HEK293 (cell line): ENCODE measurements at regions not wholly inside any gene's neighbourhood (a gene's known extent, or its start where the extent isn't known, plus 50 kb on each side); places are given as distances from the start of the nearest gene placed in this dataset.

Experiments
- CTCF ChIA-PET: fragments of 350-600 bp; formaldehyde crosslinking; extraction: SDS; loops from one replicate; lab custom pipeline; 2021; ENCODE audit warnings: antibody characterized with exemption; lab: Yijun Ruan, JAX
- POLR2A ChIA-PET: fragments of 300-600 bp; formaldehyde crosslinking; extraction: SDS; loops from one replicate; lab custom pipeline; 2020; ENCODE audit warnings: antibody characterized with exemption, inconsistent platforms; lab: Yijun Ruan, JAX
- H3K27ac ChIP-seq: fragments of 200-500 bp; sonication (Bioruptor generic); 2 replicates; pipeline ENCODE4 v1.5.1; 2014; ENCODE audit warnings: low read depth, low read length, control low read depth, inconsistent platforms; ENCODE audit errors: extremely low read depth
- H3K36me3 ChIP-seq, 2 experiments: fragments of 200-500 bp in 1 of 2; sonication (Bioruptor generic) in 1 of 2; 1 replicate in 1 of 2; 2 replicates in 1 of 2; pipeline ENCODE4 v1.5.1; 2014 to 2017; ENCODE audit warnings: inconsistent platforms in 2 of 2, low read length in 2 of 2; ENCODE audit not compliant: control insufficient read depth in 2 of 2, insufficient read depth in 1 of 2
- H3K4me1 ChIP-seq: fragments of 200-500 bp; sonication (Bioruptor generic); 2 replicates; pipeline ENCODE4 v1.5.1; 2014; ENCODE audit warnings: mild to moderate bottlenecking, low read length, inconsistent platforms; ENCODE audit not compliant: control insufficient read depth, insufficient read depth
- H3K4me3 ChIP-seq: 2 replicates; pipeline ENCODE4 v1.5.1; 2011; ENCODE audit warnings: low read depth, mild to moderate bottlenecking, control low read depth, low read length, moderate library complexity
- H3K9me3 ChIP-seq: fragments of 200-500 bp; sonication (Bioruptor generic); 2 replicates; pipeline ENCODE4 v1.5.1; 2014; ENCODE audit warnings: low read depth, low read length, inconsistent platforms; ENCODE audit not compliant: control insufficient read depth, insufficient read depth
- HOXA7 ChIP-seq: sonication (generic); formaldehyde crosslinking; IDR thresholded peaks from 2 replicates; pipeline ENCODE4 v1.8.1; 2022; ENCODE audit warnings: missing genetic modification reagents, borderline replicate concordance
- KLF10 ChIP-seq: fragments of 450-650 bp; IDR thresholded peaks from 2 replicates; pipeline ENCODE4 v1.5.1; 2018; ENCODE audit warnings: missing biosample characterization, mild to moderate bottlenecking, missing genetic modification characterization
- KLF16 ChIP-seq: fragments of 450-650 bp; formaldehyde crosslinking; IDR thresholded peaks from 2 replicates; pipeline ENCODE4 v1.5.1; 2017; ENCODE audit warnings: missing biosample characterization, missing genetic modification characterization
- MEIS1 ChIP-seq: sonication (generic); formaldehyde crosslinking; IDR thresholded peaks from 2 replicates; pipeline ENCODE4 v1.8.1; 2022; ENCODE audit warnings: missing genetic modification reagents, mild to moderate bottlenecking, borderline replicate concordance
- PBX3 ChIP-seq: sonication (generic); formaldehyde crosslinking; IDR thresholded peaks from 2 replicates; pipeline ENCODE4 v1.8.1; 2022; ENCODE audit warnings: mild to moderate bottlenecking, moderate library complexity, missing genetic modification reagents
- REPIN1 ChIP-seq: fragments of 450-650 bp; formaldehyde crosslinking; IDR thresholded peaks from 2 replicates; pipeline ENCODE4 v1.5.1; 2017; ENCODE audit warnings: missing biosample characterization, missing genetic modification characterization, low read depth
- ZBTB1 ChIP-seq: fragments of 450-650 bp; formaldehyde crosslinking; IDR thresholded peaks from 2 replicates; pipeline ENCODE4 v1.5.1; 2016; ENCODE audit warnings: missing biosample characterization, missing genetic modification characterization
- ZBTB17 ChIP-seq: fragments of 450-650 bp; formaldehyde crosslinking; IDR thresholded peaks from 2 replicates; pipeline ENCODE4 v1.5.1; 2016; ENCODE audit warnings: missing biosample characterization, missing genetic modification characterization
- ZBTB6 ChIP-seq: fragments of 450-650 bp; formaldehyde crosslinking; IDR thresholded peaks from 2 replicates; pipeline ENCODE4 v1.5.1; 2017; ENCODE audit warnings: missing biosample characterization, missing genetic modification characterization
- ZBTB7A ChIP-seq: fragments of 450-650 bp; formaldehyde crosslinking; IDR thresholded peaks from 2 replicates; pipeline ENCODE4 v1.5.1; 2016; ENCODE audit warnings: low read depth, missing biosample characterization, missing genetic modification characterization
- ZFP69B ChIP-seq: fragments of 450-650 bp; formaldehyde crosslinking; IDR thresholded peaks from 2 replicates; pipeline ENCODE4 v1.5.1; 2016; ENCODE audit warnings: missing biosample characterization, missing genetic modification characterization
- ZNF169 ChIP-seq: fragments of 450-650 bp; formaldehyde crosslinking; IDR thresholded peaks from 2 replicates; pipeline ENCODE4 v1.5.1; 2016; ENCODE audit warnings: missing biosample characterization, missing genetic modification characterization
- ZNF211 ChIP-seq: fragments of 450-650 bp; formaldehyde crosslinking; IDR thresholded peaks from 2 replicates; pipeline ENCODE4 v1.5.1; 2016; ENCODE audit warnings: low read depth, missing biosample characterization, missing genetic modification characterization
- ZNF223 ChIP-seq: fragments of 450-650 bp; formaldehyde crosslinking; IDR thresholded peaks from 2 replicates; pipeline ENCODE4 v1.5.1; 2016; ENCODE audit warnings: missing biosample characterization, missing genetic modification characterization
- ZNF248 ChIP-seq: fragments of 450-650 bp; formaldehyde crosslinking; IDR thresholded peaks from 2 replicates; pipeline ENCODE4 v1.5.1; 2017; ENCODE audit warnings: missing biosample characterization, missing genetic modification characterization
- ZNF366 ChIP-seq: fragments of 450-650 bp; formaldehyde crosslinking; conservative IDR thresholded peaks from 2 replicates; pipeline ENCODE4 v1.5.1; 2016; ENCODE audit warnings: missing biosample characterization, missing genetic modification characterization
- ZNF391 ChIP-seq: fragments of 450-650 bp; formaldehyde crosslinking; IDR thresholded peaks from 2 replicates; pipeline ENCODE4 v1.5.1; 2016; ENCODE audit warnings: low read depth, missing biosample characterization, missing genetic modification characterization, borderline replicate concordance
- ZNF513 ChIP-seq: fragments of 450-650 bp; IDR thresholded peaks from 2 replicates; pipeline ENCODE4 v1.5.1; 2018; ENCODE audit warnings: missing biosample characterization, missing genetic modification characterization
- ZNF514 ChIP-seq: fragments of 450-650 bp; formaldehyde crosslinking; IDR thresholded peaks from 2 replicates; pipeline ENCODE4 v1.5.1; 2016; ENCODE audit warnings: missing biosample characterization, missing genetic modification characterization
- ZNF530 ChIP-seq: fragments of 450-650 bp; formaldehyde crosslinking; IDR thresholded peaks from 2 replicates; pipeline ENCODE4 v1.5.1; 2016; ENCODE audit warnings: low read depth, missing biosample characterization, missing genetic modification characterization
- ZNF596 ChIP-seq: fragments of 450-650 bp; IDR thresholded peaks from 2 replicates; pipeline ENCODE4 v1.5.0; 2018; ENCODE audit warnings: missing biosample characterization, mild to moderate bottlenecking, missing genetic modification characterization, moderate library complexity
- ZNF664 ChIP-seq: fragments of 450-650 bp; formaldehyde crosslinking; IDR thresholded peaks from 2 replicates; pipeline ENCODE4 v1.5.1; 2016; ENCODE audit warnings: missing biosample characterization, missing genetic modification characterization
- ZNF747 ChIP-seq: fragments of 450-650 bp; formaldehyde crosslinking; IDR thresholded peaks from 2 replicates; pipeline ENCODE4 v1.5.1; 2016; ENCODE audit warnings: missing biosample characterization, missing genetic modification characterization
- ZNF791 ChIP-seq: fragments of 450-650 bp; formaldehyde crosslinking; IDR thresholded peaks from 2 replicates; pipeline ENCODE4 v1.5.1; 2016; ENCODE audit warnings: missing biosample characterization, missing genetic modification characterization
- ZNF837 ChIP-seq: fragments of 450-650 bp; formaldehyde crosslinking; IDR thresholded peaks from 2 replicates; pipeline ENCODE4 v1.5.1; 2016; ENCODE audit warnings: missing biosample characterization, missing genetic modification characterization
- ZNF843 ChIP-seq: fragments of 450-650 bp; formaldehyde crosslinking; IDR thresholded peaks from 2 replicates; pipeline ENCODE4 v1.5.1; 2016; ENCODE audit warnings: missing biosample characterization, missing genetic modification characterization
- ZSCAN16 ChIP-seq: fragments of 450-650 bp; formaldehyde crosslinking; IDR thresholded peaks from 2 replicates; pipeline ENCODE4 v1.5.1; 2016; ENCODE audit warnings: missing biosample characterization, missing genetic modification characterization
- ZSCAN23 ChIP-seq: fragments of 450-650 bp; formaldehyde crosslinking; IDR thresholded peaks from 2 replicates; pipeline ENCODE4 v1.5.1; 2016; ENCODE audit warnings: missing biosample characterization, missing genetic modification characterization
- TF ChIP-seq, protein P1 (sequence below): fragments of 450-650 bp; formaldehyde crosslinking; conservative IDR thresholded peaks from 2 replicates; pipeline ENCODE4 v1.5.1; 2016; ENCODE audit warnings: low read depth, missing biosample characterization, missing genetic modification characterization

DNA sequence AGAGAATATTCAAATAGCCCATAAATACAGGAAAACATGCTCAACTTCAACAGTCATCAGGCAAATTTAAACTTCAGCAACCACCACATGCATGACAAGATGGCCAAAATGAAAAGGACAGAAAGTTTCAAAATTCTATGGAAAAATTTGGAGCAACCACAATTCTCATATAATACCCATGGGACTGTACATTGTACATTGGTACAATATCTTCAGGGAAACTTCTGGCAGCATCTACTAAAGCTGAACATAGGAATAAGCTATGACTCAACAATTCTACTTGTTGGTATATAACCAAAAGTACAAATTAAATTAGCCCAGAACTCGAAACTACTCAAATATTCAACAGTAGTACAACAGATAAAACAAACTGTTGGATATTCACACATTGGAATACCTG is 847.6 kb downstream of the TBL1XR1 start:
- H3K9me3 ChIP-seq: no peaks in the 10 kb centered on the region
- no peak for TF ChIP-seq ZBTB1 (tag by site-specific recombination)
- no peak for TF ChIP-seq ZBTB6
- no peak for TF ChIP-seq ZNF223
- no peak for TF ChIP-seq ZFP69B (tag by site-specific recombination)
- no peak for TF ChIP-seq ZSCAN23 (tag by site-specific recombination)
- no peak for TF ChIP-seq ZBTB7A (tag by site-specific recombination)
- TF ChIP-seq, protein P1, sequence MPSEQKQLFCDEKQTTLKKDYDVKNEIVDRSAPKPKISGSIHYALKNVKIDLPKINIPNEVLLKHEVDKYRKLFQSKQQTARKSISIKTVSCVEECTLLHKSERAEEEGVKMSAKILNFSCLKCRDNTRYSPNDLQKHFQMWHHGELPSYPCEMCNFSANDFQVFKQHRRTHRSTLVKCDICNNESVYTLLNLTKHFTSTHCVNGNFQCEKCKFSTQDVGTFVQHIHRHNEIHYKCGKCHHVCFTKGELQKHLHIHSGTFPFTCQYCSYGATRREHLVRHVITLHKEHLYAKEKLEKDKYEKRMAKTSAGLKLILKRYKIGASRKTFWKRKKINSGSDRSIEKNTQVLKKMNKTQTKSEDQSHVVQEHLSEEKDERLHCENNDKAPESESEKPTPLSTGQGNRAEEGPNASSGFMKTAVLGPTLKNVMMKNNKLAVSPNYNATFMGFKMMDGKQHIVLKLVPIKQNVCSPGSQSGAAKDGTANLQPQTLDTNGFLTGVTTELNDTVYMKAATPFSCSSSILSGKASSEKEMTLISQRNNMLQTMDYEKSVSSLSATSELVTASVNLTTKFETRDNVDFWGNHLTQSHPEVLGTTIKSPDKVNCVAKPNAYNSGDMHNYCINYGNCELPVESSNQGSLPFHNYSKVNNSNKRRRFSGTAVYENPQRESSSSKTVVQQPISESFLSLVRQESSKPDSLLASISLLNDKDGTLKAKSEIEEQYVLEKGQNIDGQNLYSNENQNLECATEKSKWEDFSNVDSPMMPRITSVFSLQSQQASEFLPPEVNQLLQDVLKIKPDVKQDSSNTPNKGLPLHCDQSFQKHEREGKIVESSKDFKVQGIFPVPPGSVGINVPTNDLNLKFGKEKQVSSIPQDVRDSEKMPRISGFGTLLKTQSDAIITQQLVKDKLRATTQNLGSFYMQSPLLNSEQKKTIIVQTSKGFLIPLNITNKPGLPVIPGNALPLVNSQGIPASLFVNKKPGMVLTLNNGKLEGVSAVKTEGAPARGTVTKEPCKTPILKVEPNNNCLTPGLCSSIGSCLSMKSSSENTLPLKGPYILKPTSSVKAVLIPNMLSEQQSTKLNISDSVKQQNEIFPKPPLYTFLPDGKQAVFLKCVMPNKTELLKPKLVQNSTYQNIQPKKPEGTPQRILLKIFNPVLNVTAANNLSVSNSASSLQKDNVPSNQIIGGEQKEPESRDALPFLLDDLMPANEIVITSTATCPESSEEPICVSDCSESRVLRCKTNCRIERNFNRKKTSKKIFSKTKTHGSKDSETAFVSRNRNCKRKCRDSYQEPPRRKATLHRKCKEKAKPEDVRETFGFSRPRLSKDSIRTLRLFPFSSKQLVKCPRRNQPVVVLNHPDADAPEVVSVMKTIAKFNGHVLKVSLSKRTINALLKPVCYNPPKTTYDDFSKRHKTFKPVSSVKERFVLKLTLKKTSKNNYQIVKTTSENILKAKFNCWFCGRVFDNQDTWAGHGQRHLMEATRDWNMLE (tag by site-specific recombination): no peak
- no peak for TF ChIP-seq ZNF664 (tag by site-specific recombination)
- no peak for TF ChIP-seq ZNF169 (tag by site-specific recombination)
- TF ChIP-seq ZNF514: no peak
- no peak for TF ChIP-seq KLF10
- no peak for TF ChIP-seq ZNF211 (tag by site-specific recombination)
- no peak for TF ChIP-seq ZNF791 (tag by site-specific recombination)
- TF ChIP-seq ZNF530 (tag by site-specific recombination): no peak
- no peak for TF ChIP-seq ZNF596 (tag by site-specific recombination)
- no peak for TF ChIP-seq ZSCAN16 (tag by site-specific recombination)
- TF ChIP-seq REPIN1 (tag by site-specific recombination): no peak
- no peak for TF ChIP-seq KLF16 (tag by site-specific recombination)
- no peak overlapping the region for H3K27ac ChIP-seq
- ChIA-PET POLR2A (no interaction called here), CTCF (no interaction called here)
- no peaks in the 10 kb centered on the region for H3K4me1 ChIP-seq
- H3K36me3 ChIP-seq: no peaks in the 10 kb centered on the region
- H3K4me3 ChIP-seq: no peak overlapping the region

GRCh38 chr3:176347424-176348146 is 849.7 kb downstream of the TBL1XR1 start:
- H3K4me3 ChIP-seq: no peak overlapping the region
- ChIA-PET POLR2A (no interaction called here), CTCF (no interaction called here)
- H3K36me3 ChIP-seq: no peaks in the 10 kb centered on the region
- H3K4me1 ChIP-seq: no peaks in the 10 kb centered on the region
- no peak overlapping the region for H3K27ac ChIP-seq
- H3K9me3 ChIP-seq: no peaks in the 10 kb centered on the region
- TF ChIP-seq ZBTB17 (tag by site-specific recombination) (no peak), HOXA7 (no peak), ZNF391 (no peak), ZNF248 (no peak), PBX3 (CRISPR knock-in tag) (no peak), ZNF366 (tag by site-specific recombination) (no peak), ZNF837 (tag by site-specific recombination) (no peak), MEIS1 (no peak), ZNF169 (tag by site-specific recombination) (no peak), ZNF747 (tag by site-specific recombination) (no peak), ZNF513 (tag by site-specific recombination) (no peak), ZNF843 (no peak)
